Activated T-cell treated with anti-CD3 and anti-CD28 coated beads, Interleukin-2, amount 50 U/mL, for 72 hours (primary cell): ENCODE measurements at regions not wholly inside any gene's neighbourhood (a gene's known extent, or its start where the extent isn't known, plus 50 kb on each side); places are given as distances from the start of the nearest gene placed in this dataset.

ENCODE experiments used
- ATAC-seq, 2 donors: fragments of 150-1000 bp; cut with Tn5 transposase; replicated peaks in 1 of 2; 2 replicates each; pipeline ENCODE4 v1.10.0; 2021; ENCODE audit warnings: moderate library complexity in 2 of 2, mild to moderate bottlenecking in 1 of 2
- DNase-seq, 2 donors: peaks; one replicate each; pipeline ENCODE4 v3.0.0; 2021 to 2022; ENCODE audit warnings: mixed read lengths in 1 of 2
- H3K27ac Mint-ChIP-seq: one replicate; pipeline ENCODE4 v1.8.0; 2022; ENCODE audit warnings: mild to moderate bottlenecking, moderate library complexity, mixed read lengths
- H3K27me3 Mint-ChIP-seq: one replicate; pipeline ENCODE4 v1.8.0; 2022; ENCODE audit warnings: low read depth, mixed read lengths
- H3K36me3 Mint-ChIP-seq, 2 donors: one replicate each; pipeline ENCODE4 v1.8.0; 2022; ENCODE audit warnings: mixed read lengths in 2 of 2, mild to moderate bottlenecking in 1 of 2; ENCODE audit not compliant: insufficient read depth in 2 of 2
- H3K4me1 Mint-ChIP-seq: one replicate; pipeline ENCODE4 v1.8.0; 2022; ENCODE audit warnings: low read depth, mixed read lengths
- H3K4me3 Mint-ChIP-seq, 2 donors: one replicate each; pipeline ENCODE4 v1.8.0; 2022; ENCODE audit warnings: mild to moderate bottlenecking in 2 of 2, mixed read lengths in 2 of 2, moderate library complexity in 2 of 2
- H3K9me3 Mint-ChIP-seq, 2 donors: one replicate each; pipeline ENCODE4 v1.8.0; 2022; ENCODE audit warnings: mixed read lengths in 2 of 2

DNA sequence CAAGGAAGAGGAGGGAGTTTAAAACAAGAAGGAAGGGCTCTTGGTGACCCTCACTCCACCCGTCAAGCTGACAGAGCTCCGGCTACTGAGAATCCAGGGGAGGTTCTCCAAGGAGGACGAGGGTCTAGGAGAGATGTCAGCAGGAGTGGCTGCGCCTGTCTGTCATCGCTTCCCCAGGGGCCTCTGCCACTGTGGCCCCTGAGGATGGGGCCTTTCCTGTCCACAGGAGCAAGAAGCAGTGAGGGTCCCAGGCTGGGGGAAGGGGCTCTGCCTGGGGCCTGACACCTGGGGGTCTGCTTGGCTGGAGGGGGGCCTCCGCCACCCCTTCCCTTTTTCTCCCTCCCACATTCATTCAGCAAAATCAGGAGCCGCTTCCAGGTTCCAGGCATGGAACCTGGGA is 66.5 kb upstream of the TNRC6C start:
- H3K4me3 Mint-ChIP-seq, result no peak overlapping the region
- peaks cover 14% of the 10 kb centered on the region for H3K27me3 Mint-ChIP-seq
- ATAC-seq (no peak), DNase-seq (no peak)
- peaks cover 38% of the 10 kb centered on the region for H3K4me1 Mint-ChIP-seq
- H3K9me3 Mint-ChIP-seq, result no peaks in the 10 kb centered on the region
- no peaks in the 10 kb centered on the region for H3K36me3 Mint-ChIP-seq
- no peak overlapping the region for H3K27ac Mint-ChIP-seq

DNA sequence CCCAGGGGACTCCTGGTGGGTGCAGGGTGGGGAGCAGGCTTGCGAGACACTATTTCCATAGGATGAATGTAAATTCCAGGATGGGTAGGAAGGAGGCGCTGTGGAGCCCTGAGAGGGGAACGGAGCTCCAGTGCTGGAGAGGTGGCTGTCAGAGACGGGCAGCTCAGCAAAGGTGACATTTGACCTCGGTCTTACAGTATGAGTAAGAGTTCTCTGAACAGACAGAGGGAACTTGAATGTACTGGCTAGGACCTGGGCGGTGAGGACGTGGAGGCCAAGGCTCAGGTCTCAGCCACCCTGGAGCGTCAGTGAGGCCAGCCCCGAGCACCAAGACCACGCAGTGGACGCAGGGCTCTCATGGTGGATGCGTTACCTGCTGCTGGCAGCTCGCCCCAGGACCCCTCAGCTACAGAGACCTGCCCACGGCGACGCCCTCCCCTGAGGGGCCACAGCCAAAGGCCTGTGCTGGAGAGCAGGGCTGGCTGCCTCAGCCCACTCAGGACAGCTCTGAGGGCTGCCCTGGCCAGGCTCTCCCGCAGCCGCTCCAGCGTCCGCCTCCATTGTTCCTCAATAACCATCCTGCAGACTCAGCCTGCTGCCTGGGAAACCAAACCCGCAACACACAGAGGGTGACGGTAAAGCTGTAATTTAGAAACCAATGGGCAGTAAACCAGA is 65.9 kb upstream of the TNRC6C start:
- Mint-ChIP-seq H3K27ac (no peak overlapping the region), H3K27me3 (peaks cover 8% of the 10 kb centered on the region), H3K4me3 (no peak overlapping the region), H3K9me3 (no peaks in the 10 kb centered on the region), H3K4me1 (peaks cover 32% of the 10 kb centered on the region), H3K36me3 (no peaks in the 10 kb centered on the region)
- ATAC-seq (no peak), DNase-seq (no peak)

DNA sequence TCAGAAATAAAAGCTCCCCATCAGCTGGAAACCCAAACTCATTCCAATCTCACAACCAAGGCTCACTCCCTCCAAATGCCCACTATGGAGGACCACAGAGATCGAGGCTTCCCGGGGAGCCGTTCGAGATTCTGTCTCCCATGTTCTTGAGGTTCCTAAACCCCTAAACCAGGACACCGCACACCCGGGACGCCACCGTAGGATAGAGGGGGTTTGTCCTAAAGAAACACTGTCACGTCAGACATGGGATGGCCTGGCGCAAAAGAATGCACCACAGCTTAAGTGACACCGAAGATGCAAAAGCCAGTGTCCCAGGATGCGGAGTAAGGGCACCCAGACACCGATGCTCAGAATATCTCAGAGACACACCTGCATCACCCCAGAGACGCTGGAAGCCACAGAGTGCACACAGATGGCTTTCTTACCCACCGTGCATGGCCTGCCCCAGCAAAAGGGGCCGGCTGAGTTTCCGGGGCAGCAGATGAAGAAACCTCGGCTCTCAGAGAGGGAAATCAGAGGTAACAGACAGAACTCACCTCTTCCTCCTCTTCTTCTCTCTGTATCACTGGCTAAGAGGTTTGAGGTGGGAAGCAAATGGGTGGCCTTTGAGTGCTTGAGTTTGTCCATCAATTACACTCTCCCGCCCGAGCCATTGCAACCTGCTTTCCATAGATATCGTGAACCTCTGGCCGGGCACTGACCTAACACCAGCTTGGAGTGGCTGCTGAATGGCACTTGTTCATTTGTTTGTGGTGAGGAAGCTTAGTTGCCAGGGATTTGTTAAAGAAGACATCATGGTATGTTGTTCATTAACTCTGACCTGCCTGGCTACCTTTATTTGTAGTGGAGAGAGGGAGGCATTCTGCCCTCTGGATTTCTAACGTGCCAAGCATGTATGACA is 65.1 kb upstream of the TNRC6C start:
- H3K9me3 Mint-ChIP-seq, result no peaks in the 10 kb centered on the region
- H3K4me1 Mint-ChIP-seq, result peaks cover 24% of the 10 kb centered on the region
- no peak overlapping the region for H3K27ac Mint-ChIP-seq
- no peak for DNase-seq
- H3K27me3 Mint-ChIP-seq, result peaks cover 8% of the 10 kb centered on the region
- no peaks in the 10 kb centered on the region for H3K36me3 Mint-ChIP-seq
- H3K4me3 Mint-ChIP-seq, result no peak overlapping the region
- ATAC-seq, result no peak

DNA sequence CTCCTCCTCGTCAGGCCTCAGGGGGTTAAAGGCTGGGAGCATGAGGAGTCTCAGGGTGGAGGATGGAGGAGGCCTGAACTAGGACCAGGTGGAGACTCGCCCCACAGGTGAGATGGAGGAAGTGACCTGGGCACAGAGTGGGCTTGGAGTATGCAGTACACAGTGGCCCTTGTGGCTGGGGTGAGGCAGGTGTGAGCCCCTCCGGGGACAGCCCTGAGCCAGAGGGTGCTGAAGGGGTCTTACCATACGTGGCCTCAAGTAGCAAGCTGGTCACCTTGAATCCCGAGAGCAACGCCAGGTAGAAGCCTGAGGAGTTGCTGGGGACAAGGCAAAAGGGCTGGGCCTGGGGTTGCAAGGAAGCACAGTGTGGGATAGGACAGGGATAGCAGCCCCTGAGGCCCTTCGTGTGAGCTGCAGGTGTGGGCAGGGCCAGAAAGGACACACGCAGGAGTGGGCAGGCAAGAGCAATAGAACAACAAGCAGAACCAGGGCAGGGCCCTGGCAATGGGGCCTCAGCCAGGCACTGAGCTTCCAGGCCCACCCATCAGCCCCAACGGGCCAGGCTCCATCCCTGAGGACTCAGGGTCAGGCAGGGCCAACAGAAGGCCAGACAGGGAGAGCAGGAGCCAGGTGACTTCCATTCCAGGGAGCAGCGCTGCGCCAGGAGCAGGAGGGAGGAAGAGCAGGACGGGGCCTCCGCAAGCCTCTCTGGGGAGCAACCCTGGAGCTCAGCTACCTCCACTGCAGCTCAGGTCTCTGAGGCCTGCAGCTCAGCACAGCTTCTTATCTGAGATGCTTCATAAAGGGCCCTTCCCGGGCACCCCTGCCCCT is 64.2 kb upstream of the TNRC6C start:
- ATAC-seq, result no peak
- H3K9me3 Mint-ChIP-seq, result no peaks in the 10 kb centered on the region
- no peak overlapping the region for H3K27ac Mint-ChIP-seq
- no peak overlapping the region for H3K4me3 Mint-ChIP-seq
- peaks cover 16% of the 10 kb centered on the region for H3K4me1 Mint-ChIP-seq
- peaks cover under 1% of the 10 kb centered on the region for H3K27me3 Mint-ChIP-seq
- H3K36me3 Mint-ChIP-seq, result no peaks in the 10 kb centered on the region
- no peak for DNase-seq

DNA sequence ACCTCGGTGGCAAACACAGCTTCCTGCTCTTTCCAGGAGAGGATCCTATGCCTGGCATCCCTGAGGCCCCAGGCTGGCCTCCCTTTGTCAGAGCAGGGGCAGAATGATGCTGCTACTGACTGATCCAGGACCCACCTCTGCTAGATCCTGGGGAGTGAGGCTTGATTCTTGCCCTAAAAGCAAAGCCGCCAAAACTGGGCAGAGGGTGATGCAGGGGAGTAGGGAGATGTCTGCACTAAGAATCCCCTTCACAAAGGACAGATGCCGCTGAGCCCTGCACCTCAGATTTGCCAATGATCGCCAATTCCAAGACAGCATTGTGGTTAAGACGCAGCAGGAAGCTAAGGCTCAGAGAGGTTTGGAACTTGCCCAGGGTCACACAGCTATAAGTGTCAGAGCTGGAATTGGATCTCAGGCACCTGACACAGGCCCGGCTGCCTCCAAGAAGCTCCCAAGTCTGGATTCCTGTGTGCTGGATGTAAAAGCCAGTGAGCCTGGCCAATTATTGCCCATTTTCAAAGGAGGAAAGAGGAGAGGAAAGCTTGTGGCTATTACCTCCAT is 60.7 kb upstream of the TNRC6C start:
- ATAC-seq, result no peak
- Mint-ChIP-seq H3K36me3 (no peaks in the 10 kb centered on the region), H3K9me3 (no peaks in the 10 kb centered on the region)

DNA sequence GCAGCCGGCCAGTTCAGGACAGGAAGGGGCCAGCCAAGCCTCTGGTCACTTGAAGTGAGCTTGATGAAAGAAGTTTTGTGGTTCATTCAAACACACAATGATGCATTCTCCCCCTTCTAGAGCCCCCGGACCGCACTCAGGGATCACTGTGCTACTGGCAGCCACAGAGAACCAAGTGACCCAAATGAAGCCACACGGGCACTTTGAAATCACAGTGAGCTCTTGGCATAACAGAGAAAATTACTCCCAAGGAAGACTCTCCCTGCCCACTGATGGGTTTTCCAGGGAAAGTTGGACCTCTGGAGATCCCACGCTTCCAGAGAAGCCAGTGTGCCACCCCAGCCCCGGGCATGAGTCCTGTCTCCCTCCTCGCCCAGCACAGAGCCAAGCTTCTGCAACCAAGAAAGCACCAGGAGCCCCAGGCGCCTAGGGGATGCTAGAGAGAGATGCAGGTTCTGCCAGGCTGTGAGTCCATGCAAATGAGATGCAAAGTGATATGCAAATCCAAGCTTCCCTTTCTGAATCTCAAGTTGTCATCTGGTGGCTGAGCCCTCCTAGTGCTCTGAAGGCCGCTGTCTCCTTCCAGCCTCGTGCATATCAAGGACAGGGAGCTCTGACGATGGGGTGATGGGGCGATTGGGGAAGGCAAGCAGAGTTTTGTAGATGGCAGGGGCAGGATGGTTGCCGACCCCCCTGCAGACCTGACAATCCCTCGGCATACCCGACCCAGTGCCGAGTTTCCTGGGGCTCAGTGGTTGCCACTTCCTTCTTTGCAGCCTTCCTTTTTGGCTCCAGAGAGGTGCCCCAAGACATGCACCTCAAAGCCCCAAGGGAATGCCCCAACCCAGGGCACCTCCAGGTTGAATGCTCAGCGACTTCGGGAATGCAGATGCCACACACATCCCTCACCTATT is 59.7 kb upstream of the TNRC6C start:
- H3K4me1 Mint-ChIP-seq, result peaks cover 7% of the 10 kb centered on the region

More for the DNA sequence above, 60.7 kb upstream of the TNRC6C start:
- DNase-seq, result no peak
- no peak overlapping the region for H3K27ac Mint-ChIP-seq
- H3K4me1 Mint-ChIP-seq, result peaks cover 14% of the 10 kb centered on the region
- H3K4me3 Mint-ChIP-seq, result no peak overlapping the region
- no peaks in the 10 kb centered on the region for H3K27me3 Mint-ChIP-seq

DNA sequence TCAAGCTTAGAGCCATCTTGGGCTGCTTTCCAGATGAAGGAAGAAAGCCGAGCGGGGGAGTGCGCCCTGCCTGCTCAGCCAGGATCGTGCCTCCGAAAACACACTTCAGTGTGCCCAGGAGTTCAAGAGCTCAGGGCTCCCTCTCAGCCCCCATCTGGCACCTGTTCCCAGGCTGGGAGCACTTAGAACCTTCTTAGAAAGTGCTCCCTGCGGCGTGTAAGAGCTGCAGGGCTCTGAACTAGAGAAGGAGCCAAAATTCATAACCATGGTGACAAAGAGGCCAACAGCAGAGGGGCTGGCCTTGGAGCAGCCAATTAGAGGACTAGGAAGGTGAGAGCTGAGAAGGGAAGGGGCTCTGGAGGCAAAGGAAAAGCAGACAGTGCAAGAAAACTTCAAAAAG is 59.0 kb upstream of the TNRC6C start:
- H3K4me3 Mint-ChIP-seq, result no peak overlapping the region
- H3K27ac Mint-ChIP-seq, result no peak overlapping the region
- no peaks in the 10 kb centered on the region for H3K9me3 Mint-ChIP-seq
- DNase-seq, result no peak
- no peak for ATAC-seq
- peaks cover under 1% of the 10 kb centered on the region for H3K4me1 Mint-ChIP-seq
- H3K27me3 Mint-ChIP-seq, result peaks cover 7% of the 10 kb centered on the region
- no peaks in the 10 kb centered on the region for H3K36me3 Mint-ChIP-seq

More for the DNA sequence above, 59.7 kb upstream of the TNRC6C start:
- ATAC-seq (no peak), DNase-seq (no peak)
- H3K4me3 Mint-ChIP-seq, result no peak overlapping the region
- no peak overlapping the region for H3K27ac Mint-ChIP-seq
- peaks cover 7% of the 10 kb centered on the region for H3K27me3 Mint-ChIP-seq
- no peaks in the 10 kb centered on the region for H3K9me3 Mint-ChIP-seq
- no peaks in the 10 kb centered on the region for H3K36me3 Mint-ChIP-seq

DNA sequence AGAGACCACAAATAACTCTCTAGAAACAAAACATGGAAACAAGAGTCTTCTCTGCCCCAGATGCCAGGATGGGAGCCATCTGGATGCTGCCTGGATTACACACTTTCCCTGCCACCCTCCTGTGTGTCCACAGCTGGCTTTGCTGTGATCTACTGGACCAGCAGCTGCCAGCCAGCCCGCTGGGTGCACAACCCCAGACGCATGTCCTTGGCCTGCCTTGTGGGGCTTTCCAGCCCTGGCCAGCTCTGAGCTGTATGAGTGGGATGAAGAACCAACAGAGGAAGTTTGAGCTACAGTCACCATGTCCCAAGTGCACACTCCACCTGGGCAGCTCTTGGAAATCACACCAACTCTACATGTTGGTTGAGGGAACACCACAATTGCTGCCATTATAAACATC is 57.0 kb upstream of the TNRC6C start:
- no peak for DNase-seq
- Mint-ChIP-seq H3K4me1 (no peaks in the 10 kb centered on the region), H3K27me3 (peaks cover 7% of the 10 kb centered on the region), H3K36me3 (no peaks in the 10 kb centered on the region), H3K27ac (no peak overlapping the region), H3K9me3 (no peaks in the 10 kb centered on the region), H3K4me3 (no peak overlapping the region)
- no peak for ATAC-seq

DNA sequence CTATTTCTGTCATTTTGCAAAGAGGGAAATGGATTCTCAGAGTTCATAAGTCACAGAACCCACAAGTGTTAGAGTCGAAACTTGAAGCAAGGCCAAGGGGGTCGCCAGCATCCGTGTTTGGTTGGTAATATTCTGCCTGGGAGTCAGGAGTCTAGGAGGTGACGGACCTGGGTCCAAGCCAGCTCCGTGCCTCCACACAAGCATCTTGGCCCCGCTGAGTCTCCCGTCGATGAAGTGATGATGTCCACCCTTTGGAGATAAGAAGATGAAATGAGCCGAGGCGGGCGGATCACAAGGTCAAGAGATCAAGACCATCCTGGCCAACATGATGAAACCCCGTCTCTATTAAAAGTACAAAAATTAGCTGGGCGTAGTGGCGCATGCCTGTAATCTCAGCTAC is 53.2 kb upstream of the TNRC6C start:
- no peak for ATAC-seq
- no peak for DNase-seq
- no peaks in the 10 kb centered on the region for H3K4me1 Mint-ChIP-seq
- H3K27ac Mint-ChIP-seq, result no peak overlapping the region
- no peaks in the 10 kb centered on the region for H3K9me3 Mint-ChIP-seq
- H3K36me3 Mint-ChIP-seq, result no peaks in the 10 kb centered on the region
- H3K4me3 Mint-ChIP-seq, result no peak overlapping the region
- H3K27me3 Mint-ChIP-seq, result peaks cover 7% of the 10 kb centered on the region

DNA sequence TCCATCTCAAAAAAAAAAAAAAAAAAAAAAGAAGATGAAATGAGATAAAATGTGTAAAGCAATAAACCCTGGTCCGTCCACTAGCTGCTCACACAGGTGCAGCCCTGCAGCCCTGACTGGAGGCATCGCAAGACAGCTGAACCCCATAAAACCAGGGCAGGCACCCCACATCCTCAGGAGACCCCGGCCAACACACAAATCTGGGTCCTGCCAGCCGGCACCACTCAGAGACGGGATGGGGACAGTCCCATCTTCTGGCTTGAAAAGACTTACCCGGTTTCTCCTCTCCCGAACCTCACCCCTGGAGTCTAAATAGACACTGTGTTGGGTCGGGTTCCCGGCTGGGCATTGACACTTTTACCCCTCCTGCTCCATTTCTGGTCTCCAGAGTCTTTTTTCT is 52.7 kb upstream of the TNRC6C start:
- no peak for ATAC-seq
- H3K27me3 Mint-ChIP-seq, result peaks cover 7% of the 10 kb centered on the region
- H3K4me3 Mint-ChIP-seq, result no peak overlapping the region
- DNase-seq, result no peak
- H3K4me1 Mint-ChIP-seq, result no peaks in the 10 kb centered on the region
- H3K36me3 Mint-ChIP-seq, result no peaks in the 10 kb centered on the region
- H3K27ac Mint-ChIP-seq, result no peak overlapping the region
- no peaks in the 10 kb centered on the region for H3K9me3 Mint-ChIP-seq

DNA sequence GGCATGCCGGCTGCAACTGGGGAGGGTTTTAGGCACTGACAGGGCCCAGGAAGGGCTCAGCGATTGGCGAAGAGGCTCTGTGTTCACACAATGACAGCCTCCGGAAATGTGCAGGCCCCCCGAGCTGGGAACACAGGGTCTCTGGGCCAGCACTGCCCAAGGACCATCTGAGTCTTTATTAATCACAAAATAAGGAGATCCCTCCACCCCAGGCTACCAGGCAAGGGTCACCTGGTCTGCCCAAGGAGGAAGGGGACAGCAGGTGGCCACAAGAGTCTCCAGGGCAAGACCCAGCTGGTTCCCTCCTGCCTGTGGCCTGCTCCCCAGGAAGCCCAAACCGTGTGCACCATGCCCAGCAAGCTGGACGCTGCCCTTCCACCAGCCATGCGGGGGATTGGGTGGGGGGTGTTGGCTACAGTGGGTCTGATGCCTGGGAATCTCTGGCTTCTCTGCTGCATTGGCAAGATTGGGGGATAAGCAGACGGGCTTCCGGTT is 52.1 kb upstream of the TNRC6C start:
- no peak overlapping the region for H3K27ac Mint-ChIP-seq
- DNase-seq (no peak), ATAC-seq (no peak)
- no peaks in the 10 kb centered on the region for H3K4me1 Mint-ChIP-seq
- H3K9me3 Mint-ChIP-seq, result no peaks in the 10 kb centered on the region
- H3K4me3 Mint-ChIP-seq, result no peak overlapping the region
- peaks cover 7% of the 10 kb centered on the region for H3K27me3 Mint-ChIP-seq
- no peaks in the 10 kb centered on the region for H3K36me3 Mint-ChIP-seq
